H1 (cell line): ENCODE measurements at regions not wholly inside any gene's neighbourhood (a gene's known extent, or its start where the extent isn't known, plus 50 kb on each side); places are given as distances from the start of the nearest gene placed in this dataset.

ENCODE experiments used
- CTCF ChIA-PET: fragments of 300-600 bp; sonication (Branson Sonifier 250); formaldehyde crosslinking; loops from one replicate; lab custom pipeline; 2021; ENCODE audit not compliant: partially characterized antibody; lab: Charles Lee
- POLR2A ChIA-PET: fragments of 300-600 bp; sonication (Branson Sonifier 250); formaldehyde crosslinking; loops from one replicate; lab custom pipeline; 2021; ENCODE audit warnings: inconsistent platforms; ENCODE audit not compliant: partially characterized antibody; lab: Charles Lee
- DNase-seq, 2 experiments: peaks; one replicate each; pipeline versions ENCODE4 v3.0.0 to v3.0.0-alpha.2; 2010 to 2022; ENCODE audit warnings: low spot score in 2 of 2, low read depth in 1 of 2, mixed read lengths in 1 of 2
- FAIRE-seq: peaks from 2 replicates; lab custom pipeline; 2011; peaks lifted over from hg19 to GRCh38; lab: Jason Lieb, UNC
- H2AFZ ChIP-seq: 2 replicates; pipeline ENCODE4 v1.8.1; 2012; ENCODE audit warnings: low read length, inconsistent platforms
- H2AK5ac ChIP-seq: 2 replicates; pipeline ENCODE4 v1.6.1; 2013; ENCODE audit warnings: low read depth, low read length
- H2BK120ac ChIP-seq: replicated peaks from 2 replicates; pipeline ENCODE3; 2013; ENCODE audit warnings: low read depth, low read length, inconsistent platforms
- H2BK12ac ChIP-seq: 2 replicates; pipeline ENCODE4 v1.6.1; 2013; ENCODE audit warnings: low read depth, low read length
- H2BK15ac ChIP-seq: 2 replicates; pipeline ENCODE4 v1.6.1; 2013; ENCODE audit warnings: low read length
- H2BK20ac ChIP-seq: 2 replicates; pipeline ENCODE4 v1.6.1; 2013; ENCODE audit warnings: low read length
- H2BK5ac ChIP-seq: 2 replicates; pipeline ENCODE4 v1.6.1; 2013; ENCODE audit warnings: low read depth, low read length
- H3K14ac ChIP-seq: 2 replicates; pipeline ENCODE4 v1.6.1; 2013; ENCODE audit warnings: inconsistent platforms; ENCODE audit not compliant: insufficient read length
- H3K18ac ChIP-seq: 2 replicates; pipeline ENCODE4 v1.6.1; 2013; ENCODE audit warnings: low read length; ENCODE audit errors: extremely low read depth
- H3K23ac ChIP-seq: 2 replicates; pipeline ENCODE4 v1.6.1; 2013; ENCODE audit warnings: inconsistent platforms; ENCODE audit not compliant: insufficient read length
- H3K23me2 ChIP-seq: 2 replicates; pipeline ENCODE4 v1.6.1; 2013; ENCODE audit warnings: low read depth, low read length
- H3K27ac ChIP-seq: 2 replicates; pipeline ENCODE4 v1.6.1; 2011; ENCODE audit warnings: low read depth, low read length, inconsistent platforms
- H3K27me3 ChIP-seq, 4 experiments: replicated peaks in 1 of 4; 1 replicate in 1 of 4; 2 replicates in 3 of 4; pipeline versions ENCODE4 v1.6.1 to v1.8.1; 2011 to 2013; ENCODE audit warnings: low read length in 3 of 4, mild to moderate bottlenecking in 3 of 4, inconsistent platforms in 2 of 4, mixed read lengths in 2 of 4, moderate library complexity in 1 of 4; ENCODE audit not compliant: control insufficient read depth in 3 of 4, insufficient read depth in 3 of 4; ENCODE audit errors: extremely low read depth in 1 of 4
- H3K36me3 ChIP-seq, 4 experiments: 2 replicates each; pipeline versions ENCODE4 v1.6.1 to v1.8.1; 2011 to 2013; ENCODE audit warnings: mild to moderate bottlenecking in 4 of 4, low read length in 3 of 4, moderate library complexity in 2 of 4, control low read depth in 1 of 4, inconsistent platforms in 1 of 4; ENCODE audit not compliant: insufficient read depth in 4 of 4, control insufficient read depth in 2 of 4
- H3K4ac ChIP-seq: replicated peaks from 2 replicates; pipeline ENCODE3; 2013; ENCODE audit warnings: low read length, low read depth, mixed read lengths, inconsistent platforms; ENCODE audit not compliant: insufficient read length
- H3K4me1 ChIP-seq, 4 experiments: replicated peaks in 1 of 4; 1 replicate in 1 of 4; 2 replicates in 3 of 4; pipeline versions ENCODE4 v1.6.1 to v1.8.1; 2011 to 2013; ENCODE audit warnings: low read length in 3 of 4, inconsistent platforms in 2 of 4, mixed read lengths in 1 of 4; ENCODE audit not compliant: insufficient read depth in 4 of 4, control insufficient read depth in 3 of 4
- H3K4me2 ChIP-seq, 2 experiments: 2 replicates each; pipeline versions ENCODE4 v1.6.1 to v1.8.1; 2011 to 2013; ENCODE audit warnings: low read depth in 2 of 2, low read length in 2 of 2, control low read depth in 1 of 2, inconsistent platforms in 1 of 2, mild to moderate bottlenecking in 1 of 2; ENCODE audit not compliant: insufficient read depth in 1 of 2
- H3K4me3 ChIP-seq, 4 experiments: fragments of 200-600, 300-600 bp in 1 of 4; sonication (generic), shearing (Covaris generic), sonication (Bioruptor Twin) in 1 of 4; 2 replicates each; pipeline versions ENCODE4 v1.5.1 to v1.8.1; 2011 to 2016; ENCODE audit warnings: low read length in 4 of 4, low read depth in 3 of 4, control low read depth in 2 of 4, inconsistent platforms in 2 of 4, mild to moderate bottlenecking in 2 of 4, mixed read lengths in 1 of 4, moderate library complexity in 1 of 4; ENCODE audit not compliant: insufficient read depth in 2 of 4; ENCODE audit errors: extremely low read depth in 1 of 4
- H3K56ac ChIP-seq: replicated peaks from 2 replicates; pipeline ENCODE3; 2013; ENCODE audit warnings: low read depth, mild to moderate bottlenecking, mixed read lengths, low read length, inconsistent platforms; ENCODE audit not compliant: insufficient read length
- H3K79me1 ChIP-seq: 2 replicates; pipeline ENCODE4 v1.6.1; 2013; ENCODE audit warnings: low read depth, low read length, control low read depth
- H3K79me2 ChIP-seq, 2 experiments: 2 replicates each; pipeline versions ENCODE4 v1.6.1 to v1.8.1; 2012 to 2013; ENCODE audit warnings: low read length in 2 of 2, mild to moderate bottlenecking in 2 of 2, inconsistent platforms in 1 of 2; ENCODE audit not compliant: insufficient read depth in 2 of 2, control insufficient read depth in 1 of 2
- H3K9ac ChIP-seq, 4 experiments: replicated peaks in 1 of 4; 1 replicate in 1 of 4; 2 replicates in 3 of 4; pipeline versions ENCODE4 v1.6.1 to v1.8.1; 2011 to 2013; ENCODE audit warnings: low read depth in 3 of 4, low read length in 3 of 4, control low read depth in 2 of 4, mild to moderate bottlenecking in 2 of 4, moderate library complexity in 2 of 4, inconsistent platforms in 1 of 4; ENCODE audit errors: extremely low read depth in 1 of 4
- H3K9me3 ChIP-seq, 2 experiments: 2 replicates each; pipeline versions ENCODE4 v1.6.1 to v1.8.1; 2012 to 2013; ENCODE audit warnings: mild to moderate bottlenecking in 2 of 2, moderate library complexity in 2 of 2, control low read depth in 1 of 2, inconsistent platforms in 1 of 2, low read depth in 1 of 2, low read length in 1 of 2, mixed read lengths in 1 of 2; ENCODE audit not compliant: insufficient read depth in 2 of 2
- H4K20me1 ChIP-seq, 2 experiments: replicated peaks in 1 of 2; 2 replicates each; pipeline versions ENCODE3 to v1.8.1; 2011 to 2013; ENCODE audit warnings: inconsistent platforms in 2 of 2, low read length in 2 of 2, mild to moderate bottlenecking in 1 of 2; ENCODE audit not compliant: insufficient read depth in 2 of 2, control insufficient read depth in 1 of 2
- H4K5ac ChIP-seq: 2 replicates; pipeline ENCODE4 v1.6.1; 2013; ENCODE audit warnings: low read length, low read depth, mixed read lengths, inconsistent platforms; ENCODE audit not compliant: insufficient read length
- H4K8ac ChIP-seq: 2 replicates; pipeline ENCODE4 v1.8.0; 2013; ENCODE audit warnings: mild to moderate bottlenecking, moderate library complexity, low read length, inconsistent platforms; ENCODE audit not compliant: insufficient read depth; ENCODE audit errors: extremely low read depth
- H4K91ac ChIP-seq: replicated peaks from 2 replicates; pipeline ENCODE3; 2013; ENCODE audit warnings: low read length, mixed read lengths, inconsistent platforms; ENCODE audit not compliant: insufficient read length
- HDAC2 ChIP-seq, 2 experiments: fragments of 300-600 bp in 1 of 2; sonication (generic) in 1 of 2; IDR thresholded peaks; 2 replicates each; pipeline ENCODE4 v1.6.1; 2011 to 2012; ENCODE audit warnings: low read depth in 2 of 2, low read length in 2 of 2, mild to moderate bottlenecking in 2 of 2, moderate library complexity in 2 of 2, borderline replicate concordance in 1 of 2, inconsistent platforms in 1 of 2
- HDAC6 ChIP-seq: IDR thresholded peaks from one replicate; pipeline ENCODE4 v1.7.1; 2012; ENCODE audit warnings: low read depth, mild to moderate bottlenecking, inconsistent platforms, low read length, moderate library complexity
- SIX5 ChIP-seq: IDR thresholded peaks from 2 replicates; pipeline ENCODE4 v1.6.1; 2011; ENCODE audit warnings: mild to moderate bottlenecking, low read depth, low read length
- whole genome bisulfite sequencing, 2 experiments: shearing (Covaris generic) in 1 of 2; methylation state at CpG; one replicate each; pipeline versions ENCODE4 v1.1.6 to v1.1.7; 2013 to 2015; ENCODE audit warnings: low lambda C conversion rate in 2 of 2, mixed read lengths in 2 of 2, inconsistent platforms in 1 of 2, low coverage in 1 of 2, missing lambda C conversion rate in 1 of 2; ENCODE audit not compliant: insufficient replicate concordance in 2 of 2, insufficient coverage in 1 of 2, insufficient read length in 1 of 2; ENCODE audit errors: extremely low coverage in 1 of 2, missing lambda C conversion rate in 1 of 2; 5-methylcytosine and 5-hydroxymethylcytosine counted together

DNA sequence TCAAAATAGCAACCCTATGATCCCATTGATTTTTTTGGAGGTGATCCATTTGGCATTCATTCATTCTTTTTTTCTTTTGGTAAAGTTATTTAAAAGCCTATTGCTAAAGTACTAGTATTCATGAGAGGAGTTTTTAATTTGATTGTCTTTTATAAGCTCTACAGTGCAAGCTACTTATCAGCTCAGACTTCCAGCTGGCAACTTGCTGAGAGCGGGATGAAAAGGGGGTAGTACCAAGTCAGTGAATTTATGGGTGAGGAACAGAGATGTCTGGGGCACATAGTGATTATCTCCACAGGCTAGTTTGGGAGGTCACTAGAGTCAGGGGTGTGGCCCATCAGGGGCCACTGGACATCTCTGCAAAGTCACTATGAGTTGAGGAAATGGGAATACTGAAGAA is 202.4 kb downstream of the PIK3C3 start:
- Histone ChIP-seq H3K79me1 (no peaks in the 10 kb centered on the region), H3K27me3 (no peaks in the 10 kb centered on the region), H2BK15ac (no peak overlapping the region), H3K4me3 (no peak overlapping the region), H3K23me2 (no peaks in the 10 kb centered on the region), H3K4me2 (no peak overlapping the region), H2BK12ac (no peak overlapping the region), H4K91ac (no peak overlapping the region), H3K4ac (no peak overlapping the region), H3K56ac (no peak overlapping the region), H3K14ac (no peak overlapping the region), H2AK5ac (no peak overlapping the region), H3K4me1 (no peaks in the 10 kb centered on the region), H3K9me3 (no peaks in the 10 kb centered on the region), H3K18ac (no peak overlapping the region), H4K5ac (no peak overlapping the region), H3K23ac (no peak overlapping the region), H2BK120ac (no peak overlapping the region), H4K20me1 (no peaks in the 10 kb centered on the region), H3K9ac (no peak overlapping the region), H3K36me3 (no peaks in the 10 kb centered on the region), H4K8ac (no peak overlapping the region), H2BK5ac (no peak overlapping the region), H2BK20ac (no peak overlapping the region), H2AFZ (no peak overlapping the region), H3K27ac (no peak overlapping the region), H3K79me2 (no peaks in the 10 kb centered on the region)
- WGBS, 2 experiments: 89% methylated on average over 1 of the region's 1 CpG; no CpG with 5 or more reads in 1 of the 2 experiments
- no peak for TF ChIP-seq HDAC2 (IDR thresholded peaks at IDR 0.05; ENCODE audit: borderline replicate concordance in 1 of 2, low read depth in 2 of 2, low read length in 2 of 2)
- TF ChIP-seq SIX5: no peak
- no peak for TF ChIP-seq HDAC6
- ChIA-PET POLR2A (no interaction called here), CTCF (no interaction called here)
- DNase-seq (no peak), FAIRE-seq (no peak)
